Activated CD4-positive, CD25-positive, alpha-beta regulatory T cell treated with anti-CD3 and anti-CD28 coated beads, Interleukin-2, amount 50 U/mL, for 16 hours (primary cell): ENCODE measurements at regions not wholly inside any gene's neighbourhood (a gene's known extent, or its start where the extent isn't known, plus 50 kb on each side); places are given as distances from the start of the nearest gene placed in this dataset.
"Not testable (repeated sequence)": the region's sequence is repeated elsewhere in the genome, so short reads cannot be mapped to it uniquely, and the experiment has no call there.

Source experiments
- DNase-seq: peaks from one replicate; pipeline ENCODE4 v3.0.0-alpha.2; 2020; ENCODE audit warnings: low read depth, low spot score

- DNase-seq = no peak
Observed at GRCh38 chr6:100322886-100323285, 141.8 kb downstream of the SIM1 start.

GRCh38 chr6:100320686-100321085, 144.0 kb downstream of the SIM1 start:
- DNase-seq = no peak

- DNase-seq = no peak
Observed at GRCh38 chr6:100317031-100317430, 147.7 kb downstream of the SIM1 start.

- no peak for DNase-seq
Observed at GRCh38 chr6:100314186-100314585, 150.5 kb downstream of the SIM1 start.

GRCh38 chr6:100311707-100312251, 152.9 kb downstream of the SIM1 start:
- DNase-seq = no peak

- DNase-seq = no peak
Observed at GRCh38 chr6:100309174-100309573, 155.5 kb downstream of the SIM1 start.

GRCh38 chr6:100307561-100307960, 157.2 kb downstream of the SIM1 start:
- DNase-seq = no peak

- no peak for DNase-seq
Observed at GRCh38 chr6:100305209-100305869, 159.4 kb downstream of the SIM1 start.

- no peak for DNase-seq
Observed at GRCh38 chr6:100304575-100304974, 160.1 kb downstream of the SIM1 start.

GRCh38 chr6:100301731-100302130, 163.0 kb downstream of the SIM1 start:
- DNase-seq = no peak

- no peak for DNase-seq
Observed at GRCh38 chr6:100300221-100300736, 164.4 kb downstream of the SIM1 start.

- no peak for DNase-seq
Observed at GRCh38 chr6:100296810-100297544, 167.7 kb downstream of the SIM1 start.

- not testable (repeated sequence) for DNase-seq
Observed at GRCh38 chr6:100295172-100295571, 169.5 kb downstream of the SIM1 start.

GRCh38 chr6:100289285-100289684, 175.4 kb downstream of the SIM1 start:
- no peak for DNase-seq

- no peak for DNase-seq
Observed at GRCh38 chr6:100288311-100288710, 176.4 kb downstream of the SIM1 start.

GRCh38 chr6:100283285-100283684, 181.4 kb downstream of the SIM1 start:
- DNase-seq = no peak

- no peak for DNase-seq
Observed at GRCh38 chr6:100281471-100281901, 183.2 kb downstream of the SIM1 start.

GRCh38 chr6:100276311-100277057, 188.2 kb downstream of the SIM1 start:
- DNase-seq = no peak

- DNase-seq = no peak
Observed at GRCh38 chr6:100274147-100274546, 190.6 kb downstream of the SIM1 start.

- DNase-seq = no peak
Observed at GRCh38 chr6:100271625-100272024, 193.1 kb downstream of the SIM1 start.

GRCh38 chr6:100271202-100271601, 193.5 kb downstream of the SIM1 start:
- DNase-seq = no peak

- DNase-seq = no peak
Observed at GRCh38 chr6:100269189-100269588, 195.5 kb downstream of the SIM1 start.
